ENCODE measurements at regions not wholly inside any gene's neighbourhood (a gene's known extent, or its start where the extent isn't known, plus 50 kb on each side); places are given as distances from the start of the nearest gene placed in this dataset.

DNA sequence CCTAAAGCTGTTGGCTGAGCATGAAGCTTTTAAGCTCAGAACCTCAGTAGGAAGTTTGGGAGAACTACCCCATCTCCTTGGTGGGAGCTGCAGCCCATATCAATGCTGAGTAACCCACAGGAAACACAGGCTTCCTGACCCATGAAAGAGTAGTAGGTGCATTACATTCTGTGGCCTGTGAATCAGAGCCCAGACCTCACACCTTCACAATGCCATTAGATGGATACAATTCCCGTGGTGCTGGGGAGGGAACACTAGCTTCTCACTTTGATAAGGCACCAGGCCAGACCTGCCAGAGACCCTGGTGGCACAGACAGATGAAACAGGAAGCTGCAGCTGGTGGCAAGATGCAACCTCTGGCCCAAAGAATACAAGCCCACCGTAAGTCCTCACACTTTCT, 308.8 kb downstream of the NPHP4 start:
- Histone ChIP-seq H3K4me1 (no peaks in the 10 kb centered on the region), H3K27ac (no peak overlapping the region), H3K9me3 (no peaks in the 10 kb centered on the region), H3K36me3 (no peaks in the 10 kb centered on the region), H3K27me3 (no peaks in the 10 kb centered on the region), H3K4me3 (no peak overlapping the region)
- intact Hi-C loops (cut with DNase I): no loop called here
- DNase-seq (no peak), ATAC-seq (no peak)
- no peak for TF ChIP-seq POLR2A (IDR thresholded peaks at IDR 0.05)
- TF ChIP-seq, protein P1, sequence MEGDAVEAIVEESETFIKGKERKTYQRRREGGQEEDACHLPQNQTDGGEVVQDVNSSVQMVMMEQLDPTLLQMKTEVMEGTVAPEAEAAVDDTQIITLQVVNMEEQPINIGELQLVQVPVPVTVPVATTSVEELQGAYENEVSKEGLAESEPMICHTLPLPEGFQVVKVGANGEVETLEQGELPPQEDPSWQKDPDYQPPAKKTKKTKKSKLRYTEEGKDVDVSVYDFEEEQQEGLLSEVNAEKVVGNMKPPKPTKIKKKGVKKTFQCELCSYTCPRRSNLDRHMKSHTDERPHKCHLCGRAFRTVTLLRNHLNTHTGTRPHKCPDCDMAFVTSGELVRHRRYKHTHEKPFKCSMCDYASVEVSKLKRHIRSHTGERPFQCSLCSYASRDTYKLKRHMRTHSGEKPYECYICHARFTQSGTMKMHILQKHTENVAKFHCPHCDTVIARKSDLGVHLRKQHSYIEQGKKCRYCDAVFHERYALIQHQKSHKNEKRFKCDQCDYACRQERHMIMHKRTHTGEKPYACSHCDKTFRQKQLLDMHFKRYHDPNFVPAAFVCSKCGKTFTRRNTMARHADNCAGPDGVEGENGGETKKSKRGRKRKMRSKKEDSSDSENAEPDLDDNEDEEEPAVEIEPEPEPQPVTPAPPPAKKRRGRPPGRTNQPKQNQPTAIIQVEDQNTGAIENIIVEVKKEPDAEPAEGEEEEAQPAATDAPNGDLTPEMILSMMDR (IDR thresholded peaks at IDR 0.05): no peak
- 37% methylated on average over 2 of the region's 2 CpGs for WGBS (ENCODE audit: insufficient coverage, low coverage, low lambda C conversion rate, missing lambda C conversion rate)

DNA sequence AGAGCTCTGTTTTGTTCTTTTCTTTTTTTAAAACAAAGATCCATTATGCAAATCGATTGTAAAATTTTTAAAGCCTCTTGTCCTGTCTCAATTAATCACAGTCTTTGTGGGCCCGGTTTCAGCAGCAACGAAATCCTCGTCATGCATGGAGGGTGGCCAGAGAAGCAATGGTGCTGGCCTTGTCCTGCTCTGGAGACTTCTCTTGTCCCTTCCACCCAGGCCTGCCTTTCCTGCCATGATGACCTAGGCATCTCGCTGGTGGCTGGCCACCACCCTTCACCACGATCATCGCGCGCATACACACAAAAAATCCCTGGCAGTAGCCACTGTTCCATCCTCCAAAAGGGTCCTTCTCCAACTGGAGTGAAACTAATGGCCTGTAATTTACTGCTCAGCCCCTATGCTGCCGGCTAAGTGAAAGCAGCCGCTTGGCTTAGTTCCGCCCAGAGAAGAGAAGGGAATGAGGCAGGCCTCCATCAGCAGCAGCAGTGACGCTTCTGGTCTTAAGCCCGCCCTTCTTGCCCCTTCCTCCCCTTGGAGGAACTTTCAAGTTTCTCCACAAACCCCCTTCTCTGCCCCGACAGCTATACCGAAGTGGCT, 309.5 kb downstream of the NPHP4 start:
- Histone ChIP-seq H3K27me3 (no peaks in the 10 kb centered on the region), H3K27ac (no peak overlapping the region), H3K36me3 (no peaks in the 10 kb centered on the region), H3K4me3 (no peak overlapping the region), H3K4me1 (no peaks in the 10 kb centered on the region), H3K9me3 (no peaks in the 10 kb centered on the region)
- 46% methylated on average over 7 of the region's 16 CpGs for WGBS (ENCODE audit: insufficient coverage, low coverage, low lambda C conversion rate, missing lambda C conversion rate)
- intact Hi-C loops (cut with DNase I): no loop called here
- TF ChIP-seq, protein P1 (IDR thresholded peaks at IDR 0.05): no peak
- TF ChIP-seq POLR2A (IDR thresholded peaks at IDR 0.05): no peak
- DNase-seq (no peak), ATAC-seq (no peak)

DNA sequence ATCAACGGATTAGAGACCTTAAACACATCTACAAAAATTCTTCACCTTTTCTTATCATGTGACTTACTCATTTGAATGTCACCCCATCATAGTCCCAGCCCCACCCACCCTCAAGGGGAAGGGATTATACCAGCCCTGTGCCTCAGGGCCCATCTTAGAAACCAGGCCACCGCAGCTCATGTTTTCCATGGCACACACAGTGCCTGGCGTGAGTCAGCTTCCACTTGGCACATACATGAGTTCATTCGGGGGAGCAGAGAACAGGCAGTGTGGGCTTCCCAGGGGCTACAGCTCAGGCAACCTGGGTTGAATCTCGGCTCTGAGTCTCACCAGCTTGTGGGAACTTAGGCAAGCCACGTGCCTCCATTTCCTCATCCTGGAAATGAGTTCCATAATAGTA, 310.6 kb downstream of the NPHP4 start:
- intact Hi-C loops (cut with DNase I): no loop called here
- H3K27me3 ChIP-seq: no peaks in the 10 kb centered on the region
- ATAC-seq (no peak), DNase-seq (no peak)
- WGBS (ENCODE audit: insufficient coverage, low coverage, low lambda C conversion rate, missing lambda C conversion rate): 56% methylated on average over 5 of the region's 6 CpGs
- no peak overlapping the region for H3K27ac ChIP-seq
- no peak overlapping the region for H3K4me3 ChIP-seq
- no peaks in the 10 kb centered on the region for H3K9me3 ChIP-seq
- no peaks in the 10 kb centered on the region for H3K4me1 ChIP-seq
- TF ChIP-seq, protein P1 (IDR thresholded peaks at IDR 0.05): no peak
- no peak for TF ChIP-seq POLR2A (IDR thresholded peaks at IDR 0.05)
- H3K36me3 ChIP-seq: no peaks in the 10 kb centered on the region

DNA sequence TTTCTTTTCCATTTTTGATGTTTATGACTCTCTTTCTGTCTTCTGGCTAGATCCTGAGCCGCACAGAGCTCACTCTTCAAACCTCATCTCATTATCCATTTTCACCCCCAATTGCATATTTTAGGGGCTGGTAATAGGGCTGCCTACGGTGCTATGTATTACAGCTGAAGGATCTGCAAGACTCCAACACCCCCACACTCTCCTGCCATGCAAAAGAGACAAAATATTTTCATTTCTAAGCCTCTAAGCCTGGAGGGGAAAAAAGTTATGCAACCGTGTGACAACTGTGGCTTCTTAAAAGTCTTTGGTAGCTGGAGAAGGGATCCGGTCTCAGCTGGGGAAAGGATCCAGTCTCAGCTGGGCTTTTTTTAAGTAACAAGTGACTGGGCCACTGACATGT, 311.6 kb downstream of the NPHP4 start:
- ATAC-seq: no peak

More for the DNA sequence above, 311.6 kb downstream of the NPHP4 start:
- H3K4me1 ChIP-seq: no peaks in the 10 kb centered on the region
- 48% methylated on average over 4 of the region's 4 CpGs for WGBS (ENCODE audit: insufficient coverage, low coverage, low lambda C conversion rate, missing lambda C conversion rate)
- DNase-seq: no peak
- no peaks in the 10 kb centered on the region for H3K27me3 ChIP-seq
- intact Hi-C loops (cut with DNase I): no loop called here
- no peak overlapping the region for H3K27ac ChIP-seq
- no peaks in the 10 kb centered on the region for H3K9me3 ChIP-seq
- TF ChIP-seq, protein P1 (IDR thresholded peaks at IDR 0.05): no peak
- no peak for TF ChIP-seq POLR2A (IDR thresholded peaks at IDR 0.05)
- no peak overlapping the region for H3K4me3 ChIP-seq
- H3K36me3 ChIP-seq: no peaks in the 10 kb centered on the region

Measured in right lobe of liver (tissue), 6 donors.